Activated T-helper 1 cell treated with Interleukin-2 at 50 U/mL for 16 hours (primary cell): ENCODE measurements at regions not wholly inside any gene's neighbourhood (a gene's known extent, or its start where the extent isn't known, plus 50 kb on each side); places are given as distances from the start of the nearest gene placed in this dataset.

Source experiments
- DNase-seq: peaks from one replicate; pipeline ENCODE4 v3.0.0-alpha.2; 2020; ENCODE audit warnings: low read depth

GRCh38 chr2:203813684-203814083 is 53.9 kb upstream of the CTLA4 start:
- DNase-seq, result no peak

DNA sequence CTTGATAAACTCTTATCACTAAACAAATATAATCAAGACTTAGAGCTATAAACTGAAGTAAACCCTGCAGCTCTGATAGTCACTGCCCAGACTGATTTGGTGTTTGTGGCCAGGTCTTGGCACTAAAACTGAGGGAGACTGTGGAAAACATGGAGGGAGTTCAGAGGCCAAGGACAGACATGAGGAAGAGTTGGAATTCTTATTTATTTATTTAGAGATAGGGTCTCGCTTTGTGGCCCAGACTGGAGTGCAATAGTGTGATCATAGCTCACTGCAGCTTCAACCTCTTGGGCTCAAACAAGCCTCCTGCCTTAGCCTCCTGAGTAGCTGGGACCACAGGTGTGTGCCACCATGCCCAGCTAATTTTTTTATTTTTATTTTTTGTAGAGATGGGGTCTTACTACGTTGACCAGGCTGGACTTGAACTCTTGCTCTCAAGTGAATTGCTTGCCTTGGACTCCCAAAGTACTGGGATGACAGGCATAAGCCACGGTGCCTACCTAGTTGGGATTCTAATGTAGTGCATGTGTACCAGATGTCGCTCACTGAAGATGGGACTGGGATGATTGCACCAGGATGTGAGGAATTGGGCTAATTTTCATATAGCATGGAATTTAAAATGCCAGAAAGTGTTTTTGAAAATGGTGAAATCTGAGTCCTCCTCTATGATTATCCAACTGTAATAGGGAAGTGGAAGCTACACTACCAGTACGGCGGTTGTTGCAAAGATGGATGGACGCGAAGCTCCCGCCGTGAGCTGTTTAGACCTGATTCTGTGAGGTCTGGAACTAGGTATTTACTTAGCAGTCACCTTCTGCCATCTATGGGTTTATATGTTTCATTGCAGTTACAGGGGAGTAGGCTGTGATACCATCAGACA is 52.7 kb upstream of the CTLA4 start:
- DNase-seq, result no peak

DNA sequence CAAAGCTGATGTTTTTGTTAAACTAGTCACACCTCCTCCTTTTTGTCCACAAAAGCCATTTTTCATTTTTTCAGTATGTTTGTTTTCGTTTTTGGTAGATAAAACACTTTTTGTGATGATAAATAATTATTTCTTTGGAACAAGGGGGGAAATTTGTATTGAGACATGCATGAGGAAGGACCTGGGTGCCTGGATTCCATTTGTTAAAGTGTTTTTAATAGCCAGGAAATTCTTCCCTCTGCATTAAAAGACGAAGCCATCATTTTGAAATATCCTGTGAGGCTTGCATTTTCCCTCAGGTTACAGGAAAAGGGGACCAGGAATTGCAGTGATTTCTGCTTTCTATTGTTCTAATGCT is 52.1 kb upstream of the CTLA4 start:
- DNase-seq, result no peak

GRCh38 chr2:203817147-203817546 is 50.4 kb upstream of the CTLA4 start:
- DNase-seq, result no peak
